ENCODE measurements at regions not wholly inside any gene's neighbourhood (a gene's known extent, or its start where the extent isn't known, plus 50 kb on each side); places are given as distances from the start of the nearest gene placed in this dataset.
A peak's percentile ranks its signal among the peaks of the same experiment; 100 is the strongest.

DNA sequence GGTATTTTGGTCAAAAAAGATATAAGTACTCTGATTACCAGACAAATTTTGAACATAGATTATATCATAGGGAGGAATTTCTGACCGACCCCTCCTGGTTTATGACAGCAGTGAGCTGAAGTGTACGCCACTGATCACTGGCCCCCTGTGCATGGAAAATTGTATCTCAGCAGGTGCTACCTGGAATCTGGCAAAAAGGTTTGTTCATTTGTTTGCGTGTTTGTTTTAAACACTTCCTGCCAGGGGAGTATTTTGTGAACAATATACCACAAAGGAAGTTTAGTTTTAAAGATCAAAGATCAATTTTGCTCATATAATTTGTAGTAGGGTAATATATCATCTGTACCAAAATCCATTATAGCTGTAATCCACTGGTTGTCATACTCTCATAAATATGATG is 219.7 kb upstream of the TENM3 start:
- Histone ChIP-seq H3K9ac (ENCODE audit: insufficient read depth in 1 of 2, low read length in 2 of 2) (no peak overlapping the region), H3K9me3 (ENCODE audit: control insufficient read depth in 4 of 4, insufficient read depth in 3 of 4, low read length in 3 of 4) (peaks cover 0 to 5% (median 3%) of the 10 kb centered on the region in 4 donors), H3K27me3 (ENCODE audit: control insufficient read depth in 3 of 3, insufficient read depth in 3 of 3, low read length in 2 of 3) (no peaks in the 10 kb centered on the region), H3K27ac (ENCODE audit: low read depth in 1 of 2, low read length in 1 of 2) (no peak overlapping the region), H3K4me1 (ENCODE audit: control insufficient read depth in 5 of 5, insufficient read depth in 5 of 5, low read length in 5 of 5) (no peaks in the 10 kb centered on the region), H3K4me3 (no peak overlapping the region), H3K36me3 (ENCODE audit: control insufficient read depth in 4 of 4, insufficient read depth in 4 of 4, low read length in 4 of 4) (no peaks in the 10 kb centered on the region)
- no peak for DNase-seq
- TF ChIP-seq, protein P1, sequence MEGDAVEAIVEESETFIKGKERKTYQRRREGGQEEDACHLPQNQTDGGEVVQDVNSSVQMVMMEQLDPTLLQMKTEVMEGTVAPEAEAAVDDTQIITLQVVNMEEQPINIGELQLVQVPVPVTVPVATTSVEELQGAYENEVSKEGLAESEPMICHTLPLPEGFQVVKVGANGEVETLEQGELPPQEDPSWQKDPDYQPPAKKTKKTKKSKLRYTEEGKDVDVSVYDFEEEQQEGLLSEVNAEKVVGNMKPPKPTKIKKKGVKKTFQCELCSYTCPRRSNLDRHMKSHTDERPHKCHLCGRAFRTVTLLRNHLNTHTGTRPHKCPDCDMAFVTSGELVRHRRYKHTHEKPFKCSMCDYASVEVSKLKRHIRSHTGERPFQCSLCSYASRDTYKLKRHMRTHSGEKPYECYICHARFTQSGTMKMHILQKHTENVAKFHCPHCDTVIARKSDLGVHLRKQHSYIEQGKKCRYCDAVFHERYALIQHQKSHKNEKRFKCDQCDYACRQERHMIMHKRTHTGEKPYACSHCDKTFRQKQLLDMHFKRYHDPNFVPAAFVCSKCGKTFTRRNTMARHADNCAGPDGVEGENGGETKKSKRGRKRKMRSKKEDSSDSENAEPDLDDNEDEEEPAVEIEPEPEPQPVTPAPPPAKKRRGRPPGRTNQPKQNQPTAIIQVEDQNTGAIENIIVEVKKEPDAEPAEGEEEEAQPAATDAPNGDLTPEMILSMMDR (IDR thresholded peaks at IDR 0.05; ENCODE audit: control extremely low read depth, extremely low read depth): no peak
- 56 to 77% methylated on average over 3 of the region's 3 CpGs for WGBS, 2 donors
- no peak for ATAC-seq (ENCODE audit: insufficient read depth, low FRiP score)

DNA sequence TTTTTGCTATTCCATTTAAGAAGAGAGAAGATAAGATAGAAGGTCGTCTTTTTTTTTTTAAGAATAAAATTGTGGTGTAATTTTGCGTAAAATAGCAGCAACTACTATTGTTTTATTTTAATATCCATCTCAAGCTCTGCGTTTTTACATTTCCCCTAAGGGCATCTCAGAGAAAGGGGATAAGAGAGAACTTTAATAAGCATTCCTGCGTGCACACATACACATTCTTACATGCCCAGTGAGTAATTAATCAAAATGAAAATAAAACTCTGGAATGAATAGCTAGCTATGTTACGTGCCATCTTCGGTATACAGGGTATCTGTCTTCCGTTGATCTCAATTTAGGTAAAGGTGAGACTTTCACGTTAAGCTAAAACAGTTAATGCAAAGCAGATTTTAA is 200.3 kb upstream of the TENM3 start:
- Histone ChIP-seq H3K27me3 (ENCODE audit: control insufficient read depth in 3 of 3, insufficient read depth in 3 of 3, low read length in 2 of 3) (no peaks in the 10 kb centered on the region), H3K36me3 (ENCODE audit: control insufficient read depth in 4 of 4, insufficient read depth in 4 of 4, low read length in 4 of 4) (no peaks in the 10 kb centered on the region), H3K9ac (ENCODE audit: insufficient read depth in 1 of 2, low read length in 2 of 2) (no peak overlapping the region), H3K4me3 (no peak overlapping the region), H3K4me1 (ENCODE audit: control insufficient read depth in 5 of 5, insufficient read depth in 5 of 5, low read length in 5 of 5) (no peaks in the 10 kb centered on the region), H3K9me3 (ENCODE audit: control insufficient read depth in 4 of 4, insufficient read depth in 3 of 4, low read length in 3 of 4) (no peaks in the 10 kb centered on the region), H3K27ac (ENCODE audit: low read depth in 1 of 2, low read length in 1 of 2) (no peak overlapping the region)
- TF ChIP-seq, protein P1 (IDR thresholded peaks at IDR 0.05; ENCODE audit: control extremely low read depth, extremely low read depth): no peak
- WGBS, 2 donors: 84 to 93% methylated on average over 8 of the region's 8 CpGs
- DNase-seq (no peak), ATAC-seq (ENCODE audit: insufficient read depth, low FRiP score) (no peak)

DNA sequence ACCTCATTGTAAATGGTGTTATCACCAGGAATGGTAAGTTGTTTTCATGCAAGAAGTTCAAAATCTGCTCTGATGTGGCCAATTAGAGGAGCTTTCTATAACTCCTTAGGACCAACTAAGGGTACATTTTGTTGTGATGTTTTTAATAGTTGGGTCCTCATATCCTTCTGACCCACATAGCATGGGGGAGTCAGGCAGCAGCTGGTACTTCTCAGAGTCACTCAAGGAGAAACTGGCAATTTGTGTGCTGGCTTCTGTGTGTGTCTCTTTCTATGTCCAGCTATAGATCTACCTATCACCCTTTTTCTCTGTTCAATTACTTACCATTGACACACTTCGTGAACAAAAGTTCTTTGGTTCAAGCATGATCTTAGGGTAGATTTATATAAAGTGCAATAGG is 194.3 kb upstream of the TENM3 start:
- WGBS, 2 donors: 65 to 71% methylated on average over 1 of the region's 1 CpG
- Histone ChIP-seq H3K9me3 (ENCODE audit: control insufficient read depth in 4 of 4, insufficient read depth in 3 of 4, low read length in 3 of 4) (no peaks in the 10 kb centered on the region), H3K4me3 (no peak overlapping the region), H3K36me3 (ENCODE audit: control insufficient read depth in 4 of 4, insufficient read depth in 4 of 4, low read length in 4 of 4) (no peaks in the 10 kb centered on the region), H3K4me1 (ENCODE audit: control insufficient read depth in 5 of 5, insufficient read depth in 5 of 5, low read length in 5 of 5) (peaks cover 0 to 9% (median 0%) of the 10 kb centered on the region in 5 donors), H3K9ac (ENCODE audit: insufficient read depth in 1 of 2, low read length in 2 of 2) (no peak overlapping the region), H3K27ac (ENCODE audit: low read depth in 1 of 2, low read length in 1 of 2) (no peak overlapping the region), H3K27me3 (ENCODE audit: control insufficient read depth in 3 of 3, insufficient read depth in 3 of 3, low read length in 2 of 3) (no peaks in the 10 kb centered on the region)
- ATAC-seq (ENCODE audit: insufficient read depth, low FRiP score): no peak
- TF ChIP-seq, protein P1 (IDR thresholded peaks at IDR 0.05; ENCODE audit: control extremely low read depth, extremely low read depth): no peak
- peak; percentile 38 to 72 (median 67) for DNase-seq

DNA sequence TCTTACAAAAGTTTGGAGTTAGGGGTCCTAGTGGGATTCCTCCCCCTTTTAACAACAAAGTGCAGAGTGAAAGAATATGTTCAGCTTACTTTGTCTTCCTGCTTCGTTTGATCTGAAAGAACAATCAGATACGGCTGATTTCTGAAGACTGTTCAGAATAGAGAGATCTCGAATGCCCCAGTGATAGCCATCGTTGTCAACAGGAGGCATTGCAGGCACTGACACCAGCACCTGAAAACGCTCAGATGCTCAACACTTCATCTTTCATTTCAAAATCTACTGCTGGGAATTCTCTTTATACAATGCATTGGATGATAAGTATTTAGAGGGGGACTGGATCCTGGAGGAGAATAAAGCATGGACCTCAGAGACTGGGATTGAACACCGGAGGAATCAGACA is 186.3 kb upstream of the TENM3 start:
- Histone ChIP-seq H3K27ac (ENCODE audit: low read depth in 1 of 2, low read length in 1 of 2) (no peak overlapping the region), H3K4me3 (no peak overlapping the region), H3K36me3 (ENCODE audit: control insufficient read depth in 4 of 4, insufficient read depth in 4 of 4, low read length in 4 of 4) (no peaks in the 10 kb centered on the region), H3K9me3 (ENCODE audit: control insufficient read depth in 4 of 4, insufficient read depth in 3 of 4, low read length in 3 of 4) (peaks cover 0 to 2% (median 0%) of the 10 kb centered on the region in 4 donors), H3K9ac (ENCODE audit: insufficient read depth in 1 of 2, low read length in 2 of 2) (no peak overlapping the region), H3K27me3 (ENCODE audit: control insufficient read depth in 3 of 3, insufficient read depth in 3 of 3, low read length in 2 of 3) (no peaks in the 10 kb centered on the region), H3K4me1 (ENCODE audit: control insufficient read depth in 5 of 5, insufficient read depth in 5 of 5, low read length in 5 of 5) (no peaks in the 10 kb centered on the region)
- ATAC-seq (ENCODE audit: insufficient read depth, low FRiP score) (no peak), DNase-seq (no peak)
- TF ChIP-seq, protein P1 (IDR thresholded peaks at IDR 0.05; ENCODE audit: control extremely low read depth, extremely low read depth): no peak
- WGBS, 2 donors: 56 to 75% methylated on average over 6 of the region's 6 CpGs
